K562 (cell line): ENCODE measurements at regions not wholly inside any gene's neighbourhood (a gene's known extent, or its start where the extent isn't known, plus 50 kb on each side); places are given as distances from the start of the nearest gene placed in this dataset.

Experiments
- FOS ChIP-seq: IDR thresholded peaks from 3 replicates; pipeline ENCODE4 v1.6.1; 2011; ENCODE audit not compliant: insufficient read length; ENCODE audit errors: extremely low read depth
- MGA ChIP-seq: fragments of 450-650 bp; IDR thresholded peaks from 2 replicates; pipeline ENCODE4 v1.6.1; 2016; ENCODE audit warnings: mild to moderate bottlenecking, moderate library complexity
- REST ChIP-seq, 2 experiments: fragments of 450-650 bp; formaldehyde crosslinking in 1 of 2; IDR thresholded peaks; 2 replicates each; pipeline versions ENCODE4 v1.4.0 to v1.6.1; 2014 to 2020; ENCODE audit warnings: mild to moderate bottlenecking in 2 of 2, borderline replicate concordance in 1 of 2, low read depth in 1 of 2
- SP2 ChIP-seq: IDR thresholded peaks from 2 replicates; pipeline ENCODE4 v1.6.1; 2011; ENCODE audit warnings: mild to moderate bottlenecking, low read depth, low read length, moderate library complexity; ENCODE audit not compliant: poor library complexity, severe bottlenecking; ENCODE audit errors: extremely low read depth

GRCh38 chr7:64463636-64464375, 99.1 kb downstream of the ZNF680 start (continued):
- peak; percentile 29; the same call in 1 of the 2 replicates for TF ChIP-seq MGA
- TF ChIP-seq FOS = peak; percentile 71
- TF ChIP-seq SP2 = peak; percentile 33
- TF ChIP-seq REST (IDR thresholded peaks at IDR 0.05; ENCODE audit: borderline replicate concordance) = peak; percentile 13; the same call in 1 of the 2 replicates
- no peak for TF ChIP-seq REST (CRISPR knock-in tag; IDR thresholded peaks at IDR 0.05; ENCODE audit: low read depth)
